Panc1 (cell line): ENCODE measurements at regions not wholly inside any gene's neighbourhood (a gene's known extent, or its start where the extent isn't known, plus 50 kb on each side); places are given as distances from the start of the nearest gene placed in this dataset.

Experiments
- ATAC-seq: fragments of 200-7000 bp; cut with Tn5 transposase; 2 replicates; pipeline ENCODE4 v1.9.1; 2020; ENCODE audit warnings: mild to moderate bottlenecking, moderate library complexity
- BruUV-seq: library from RNA; stranded (reverse); fragments of 400-500 nt; replicated peaks from 2 replicates; lab custom pipeline; 2021; lab: Mats Ljungman, UMichigan
- CTCF ChIA-PET: fragments of 300-600 bp; sonication (Branson Sonifier 250); formaldehyde crosslinking; loops from one replicate; lab custom pipeline; 2022; ENCODE audit warnings: antibody characterized with exemption; lab: Charles Lee
- POLR2A ChIA-PET: fragments of 300-600 bp; sonication (Branson Sonifier 250); formaldehyde crosslinking; loops from one replicate; lab custom pipeline; 2022; ENCODE audit warnings: antibody characterized with exemption; lab: Charles Lee
- DNase-seq: peaks from one replicate; pipeline ENCODE4 v3.0.0-alpha.2; 2010; ENCODE audit warnings: low read depth, low spot score
- H3K27ac ChIP-seq: 2 replicates; pipeline ENCODE4 v1.5.1; 2011; ENCODE audit warnings: mild to moderate bottlenecking, low read length, inconsistent platforms
- H3K27me3 ChIP-seq: fragments of 200-500 bp; sonication (Bioruptor generic); 2 replicates; pipeline ENCODE4 v1.6.0; 2014; ENCODE audit warnings: low read length, inconsistent platforms; ENCODE audit not compliant: control insufficient read depth, insufficient read depth
- H3K36me3 ChIP-seq: fragments of 200-500 bp; sonication (Bioruptor generic); 2 replicates; pipeline ENCODE4 v1.5.1; 2014; ENCODE audit warnings: inconsistent platforms, mild to moderate bottlenecking, low read length, moderate library complexity; ENCODE audit not compliant: control insufficient read depth, insufficient read depth
- H3K4me1 ChIP-seq: 2 replicates; pipeline ENCODE4 v1.5.1; 2011; ENCODE audit warnings: inconsistent platforms, mild to moderate bottlenecking, low read length, moderate library complexity; ENCODE audit not compliant: control insufficient read depth, insufficient read depth
- H3K4me3 ChIP-seq, 2 experiments: 2 replicates each; pipeline ENCODE4 v1.5.1; 2011 to 2012; ENCODE audit warnings: low read depth in 2 of 2, low read length in 2 of 2, mild to moderate bottlenecking in 2 of 2, inconsistent platforms in 1 of 2, moderate library complexity in 1 of 2
- H3K9me3 ChIP-seq: fragments of 200-500 bp; sonication (Bioruptor generic); 2 replicates; pipeline ENCODE4 v1.5.1; 2014; ENCODE audit warnings: low read depth, mild to moderate bottlenecking, inconsistent platforms, low read length, moderate library complexity; ENCODE audit not compliant: control insufficient read depth, insufficient read depth
- POLR2AphosphoS5 ChIP-seq: IDR thresholded peaks from 2 replicates; pipeline ENCODE4 v1.6.1; 2012; ENCODE audit warnings: mild to moderate bottlenecking, low read depth, low read length, moderate library complexity
- SIN3A ChIP-seq: IDR thresholded peaks from 2 replicates; pipeline ENCODE4 v1.6.1; 2012; ENCODE audit warnings: low read depth, mild to moderate bottlenecking, low read length, moderate library complexity, borderline replicate concordance; ENCODE audit not compliant: insufficient read depth
- TCF7L2 ChIP-seq: IDR thresholded peaks from 2 replicates; pipeline ENCODE4 v1.6.1; 2011; ENCODE audit warnings: mild to moderate bottlenecking, low read depth, low read length, inconsistent platforms
- in situ Hi-C: cut with HindIII; loops from 2 replicates; pipeline ENCODE4 v1.10.0; 2016; ENCODE audit warnings: low sequenced_read_pairs, low pct_unique_long_range_greater_than_20kb
- intact Hi-C: fragments of 100-400 bp; cut with micrococcal nuclease; formaldehyde crosslinking; loops from one replicate; pipeline ENCODE4 v1.10.0; 2022; ENCODE audit not compliant: unreplicated experiment
- TF ChIP-seq, protein P1 (sequence below): fragments of 450-650 bp; IDR thresholded peaks from 2 replicates; pipeline ENCODE4 v1.5.1; 2017; ENCODE audit warnings: mild to moderate bottlenecking
- TF ChIP-seq, protein P2 (sequence below), 2 experiments: IDR thresholded peaks; 2 replicates each; pipeline ENCODE4 v1.6.1; 2011 to 2012; ENCODE audit warnings: low read depth in 2 of 2, control low read depth in 1 of 2, low read length in 1 of 2, mild to moderate bottlenecking in 1 of 2, moderate library complexity in 1 of 2; ENCODE audit not compliant: insufficient read depth in 1 of 2

- Histone ChIP-seq H3K9me3 (no peaks in the 10 kb centered on the region), H3K27ac (no peak overlapping the region), H3K4me3 (no peak overlapping the region), H3K36me3 (no peaks in the 10 kb centered on the region), H3K4me1 (no peaks in the 10 kb centered on the region), H3K27me3 (peaks cover 2% of the 10 kb centered on the region; the same call in 1 of the 2 replicates)
- BruUV-seq, result no TSS peak
- ChIA-PET CTCF (no interaction called here), POLR2A (no interaction called here)
- intact Hi-C loops (no loop called here), in situ Hi-C loops (no loop called here)
- DNase-seq, result no peak
- TF ChIP-seq POLR2AphosphoS5 (no peak), TCF7L2 (no peak), SIN3A (no peak)
- TF ChIP-seq, protein P1, sequence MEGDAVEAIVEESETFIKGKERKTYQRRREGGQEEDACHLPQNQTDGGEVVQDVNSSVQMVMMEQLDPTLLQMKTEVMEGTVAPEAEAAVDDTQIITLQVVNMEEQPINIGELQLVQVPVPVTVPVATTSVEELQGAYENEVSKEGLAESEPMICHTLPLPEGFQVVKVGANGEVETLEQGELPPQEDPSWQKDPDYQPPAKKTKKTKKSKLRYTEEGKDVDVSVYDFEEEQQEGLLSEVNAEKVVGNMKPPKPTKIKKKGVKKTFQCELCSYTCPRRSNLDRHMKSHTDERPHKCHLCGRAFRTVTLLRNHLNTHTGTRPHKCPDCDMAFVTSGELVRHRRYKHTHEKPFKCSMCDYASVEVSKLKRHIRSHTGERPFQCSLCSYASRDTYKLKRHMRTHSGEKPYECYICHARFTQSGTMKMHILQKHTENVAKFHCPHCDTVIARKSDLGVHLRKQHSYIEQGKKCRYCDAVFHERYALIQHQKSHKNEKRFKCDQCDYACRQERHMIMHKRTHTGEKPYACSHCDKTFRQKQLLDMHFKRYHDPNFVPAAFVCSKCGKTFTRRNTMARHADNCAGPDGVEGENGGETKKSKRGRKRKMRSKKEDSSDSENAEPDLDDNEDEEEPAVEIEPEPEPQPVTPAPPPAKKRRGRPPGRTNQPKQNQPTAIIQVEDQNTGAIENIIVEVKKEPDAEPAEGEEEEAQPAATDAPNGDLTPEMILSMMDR, result no peak
- TF ChIP-seq, protein P2, sequence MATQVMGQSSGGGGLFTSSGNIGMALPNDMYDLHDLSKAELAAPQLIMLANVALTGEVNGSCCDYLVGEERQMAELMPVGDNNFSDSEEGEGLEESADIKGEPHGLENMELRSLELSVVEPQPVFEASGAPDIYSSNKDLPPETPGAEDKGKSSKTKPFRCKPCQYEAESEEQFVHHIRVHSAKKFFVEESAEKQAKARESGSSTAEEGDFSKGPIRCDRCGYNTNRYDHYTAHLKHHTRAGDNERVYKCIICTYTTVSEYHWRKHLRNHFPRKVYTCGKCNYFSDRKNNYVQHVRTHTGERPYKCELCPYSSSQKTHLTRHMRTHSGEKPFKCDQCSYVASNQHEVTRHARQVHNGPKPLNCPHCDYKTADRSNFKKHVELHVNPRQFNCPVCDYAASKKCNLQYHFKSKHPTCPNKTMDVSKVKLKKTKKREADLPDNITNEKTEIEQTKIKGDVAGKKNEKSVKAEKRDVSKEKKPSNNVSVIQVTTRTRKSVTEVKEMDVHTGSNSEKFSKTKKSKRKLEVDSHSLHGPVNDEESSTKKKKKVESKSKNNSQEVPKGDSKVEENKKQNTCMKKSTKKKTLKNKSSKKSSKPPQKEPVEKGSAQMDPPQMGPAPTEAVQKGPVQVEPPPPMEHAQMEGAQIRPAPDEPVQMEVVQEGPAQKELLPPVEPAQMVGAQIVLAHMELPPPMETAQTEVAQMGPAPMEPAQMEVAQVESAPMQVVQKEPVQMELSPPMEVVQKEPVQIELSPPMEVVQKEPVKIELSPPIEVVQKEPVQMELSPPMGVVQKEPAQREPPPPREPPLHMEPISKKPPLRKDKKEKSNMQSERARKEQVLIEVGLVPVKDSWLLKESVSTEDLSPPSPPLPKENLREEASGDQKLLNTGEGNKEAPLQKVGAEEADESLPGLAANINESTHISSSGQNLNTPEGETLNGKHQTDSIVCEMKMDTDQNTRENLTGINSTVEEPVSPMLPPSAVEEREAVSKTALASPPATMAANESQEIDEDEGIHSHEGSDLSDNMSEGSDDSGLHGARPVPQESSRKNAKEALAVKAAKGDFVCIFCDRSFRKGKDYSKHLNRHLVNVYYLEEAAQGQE (IDR thresholded peaks at IDR 0.05; ENCODE audit: insufficient read depth in 1 of 2, low read depth in 2 of 2, low read length in 1 of 2), result no peak
- ATAC-seq, result no peak
These were observed 849.7 kb downstream of the KCNMA1 start for GRCh38 chr10:76787746-76788451.

DNA sequence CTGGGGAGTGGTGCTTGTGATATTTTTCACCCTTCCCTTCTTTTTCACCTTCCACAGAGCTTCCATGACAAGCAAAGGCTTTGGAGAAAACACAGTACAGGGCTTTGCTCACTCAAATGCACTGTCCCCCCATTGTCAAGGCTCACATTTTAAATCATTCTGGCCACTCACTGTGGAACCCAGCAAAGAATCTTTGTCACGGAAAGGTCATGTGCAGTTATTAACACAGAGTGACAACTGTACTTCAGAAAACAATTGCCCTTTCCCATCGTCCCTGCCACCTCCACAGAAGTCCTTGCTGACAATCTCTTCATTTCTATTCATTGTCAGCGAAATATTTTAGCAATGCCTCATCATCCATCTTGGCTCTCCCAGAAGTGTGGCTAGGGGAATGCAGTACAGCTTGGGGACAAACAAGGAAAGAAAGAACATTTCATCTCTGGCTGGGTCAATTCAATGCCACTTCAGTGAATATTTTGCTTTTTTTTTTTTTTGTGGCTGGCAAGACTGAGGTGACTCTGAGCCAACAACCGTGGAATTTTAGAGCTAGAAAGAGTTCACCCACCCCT, 851.0 kb downstream of the KCNMA1 start:
- Histone ChIP-seq H3K4me3 (no peak overlapping the region), H3K4me1 (no peaks in the 10 kb centered on the region), H3K9me3 (no peaks in the 10 kb centered on the region), H3K27ac (no peak overlapping the region), H3K27me3 (peaks cover 3% of the 10 kb centered on the region; the same call in 1 of the 2 replicates), H3K36me3 (no peaks in the 10 kb centered on the region)
- intact Hi-C loops, result no loop called here
- POLR2A ChIA-PET, result no interaction called here
- DNase-seq (no peak), ATAC-seq (no peak)
- CTCF ChIA-PET, result no interaction called here
- BruUV-seq, result no TSS peak
- TF ChIP-seq, protein P1, result no peak
- TF ChIP-seq POLR2AphosphoS5, result no peak
- TF ChIP-seq, protein P2 (IDR thresholded peaks at IDR 0.05; ENCODE audit: insufficient read depth in 1 of 2, low read depth in 2 of 2, low read length in 1 of 2), result no peak
- TF ChIP-seq TCF7L2, result no peak
- no peak for TF ChIP-seq SIN3A
- in situ Hi-C loops, result no loop called here
